ENCODE measurements at regions not wholly inside any gene's neighbourhood (a gene's known extent, or its start where the extent isn't known, plus 50 kb on each side); places are given as distances from the start of the nearest gene placed in this dataset.

DNA sequence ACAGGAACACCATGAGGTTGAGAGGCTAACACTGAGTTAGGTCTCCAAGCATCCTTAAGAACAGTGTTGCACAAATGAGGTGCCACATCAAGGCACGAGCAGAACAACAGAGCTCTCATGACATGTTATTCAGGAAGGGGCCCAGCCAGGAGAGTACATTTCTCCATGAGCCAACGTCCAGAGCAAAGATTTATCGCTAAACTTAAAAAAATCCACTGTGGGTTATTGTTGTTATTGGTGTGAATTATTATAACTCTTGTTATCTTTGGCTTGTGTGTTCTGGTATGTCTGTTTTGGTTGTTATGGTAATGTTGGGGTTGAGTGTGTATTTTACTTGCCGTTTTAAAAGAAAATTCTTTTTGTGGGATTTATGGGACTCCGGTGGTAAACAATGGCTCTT is 68.9 kb upstream of the MSI2 start:
- no peaks in the 10 kb centered on the region for H3K9me3 ChIP-seq (ENCODE audit: insufficient read depth, low read length)
- H3K4me1 ChIP-seq (ENCODE audit: low read length), result 0 out of 2 replicates have a peak, but pooled peaks cover 3% of the 10 kb centered on the region
- no peak overlapping the region for H3K9ac ChIP-seq (ENCODE audit: low read length)
- H2AFZ ChIP-seq (ENCODE audit: low read depth, low read length), result no peak overlapping the region
- H3K4me2 ChIP-seq (ENCODE audit: low read length), result no peak overlapping the region
- no peaks in the 10 kb centered on the region for H3K79me2 ChIP-seq (ENCODE audit: low read length)
- H3K27ac ChIP-seq (ENCODE audit: low read length), result no peak overlapping the region
- no peaks in the 10 kb centered on the region for H4K20me1 ChIP-seq (ENCODE audit: insufficient read depth, low read length)
- no peak overlapping the region for H3K4me3 ChIP-seq (ENCODE audit: low read length)
- TF ChIP-seq EZH2phosphoT487 (IDR thresholded peaks at IDR 0.05; ENCODE audit: low read depth), result no peak
- TF ChIP-seq, protein P1, sequence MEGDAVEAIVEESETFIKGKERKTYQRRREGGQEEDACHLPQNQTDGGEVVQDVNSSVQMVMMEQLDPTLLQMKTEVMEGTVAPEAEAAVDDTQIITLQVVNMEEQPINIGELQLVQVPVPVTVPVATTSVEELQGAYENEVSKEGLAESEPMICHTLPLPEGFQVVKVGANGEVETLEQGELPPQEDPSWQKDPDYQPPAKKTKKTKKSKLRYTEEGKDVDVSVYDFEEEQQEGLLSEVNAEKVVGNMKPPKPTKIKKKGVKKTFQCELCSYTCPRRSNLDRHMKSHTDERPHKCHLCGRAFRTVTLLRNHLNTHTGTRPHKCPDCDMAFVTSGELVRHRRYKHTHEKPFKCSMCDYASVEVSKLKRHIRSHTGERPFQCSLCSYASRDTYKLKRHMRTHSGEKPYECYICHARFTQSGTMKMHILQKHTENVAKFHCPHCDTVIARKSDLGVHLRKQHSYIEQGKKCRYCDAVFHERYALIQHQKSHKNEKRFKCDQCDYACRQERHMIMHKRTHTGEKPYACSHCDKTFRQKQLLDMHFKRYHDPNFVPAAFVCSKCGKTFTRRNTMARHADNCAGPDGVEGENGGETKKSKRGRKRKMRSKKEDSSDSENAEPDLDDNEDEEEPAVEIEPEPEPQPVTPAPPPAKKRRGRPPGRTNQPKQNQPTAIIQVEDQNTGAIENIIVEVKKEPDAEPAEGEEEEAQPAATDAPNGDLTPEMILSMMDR (IDR thresholded peaks at IDR 0.05; ENCODE audit: low read depth, low read length), result no peak
- no peaks in the 10 kb centered on the region for H3K36me3 ChIP-seq (replicated peaks; ENCODE audit: low read depth, low read length)
- no peaks in the 10 kb centered on the region for H3K27me3 ChIP-seq (ENCODE audit: low read depth, low read length)

GRCh38 chr17:57195785-57196460 is 60.4 kb upstream of the MSI2 start:
- Histone ChIP-seq H3K27me3 (ENCODE audit: low read depth, low read length) (no peaks in the 10 kb centered on the region), H3K9me3 (ENCODE audit: insufficient read depth, low read length) (0 out of 2 replicates have a peak, but pooled peaks cover 10% of the 10 kb centered on the region), H4K20me1 (ENCODE audit: insufficient read depth, low read length) (no peaks in the 10 kb centered on the region), H3K9ac (ENCODE audit: low read length) (no peak overlapping the region), H3K4me1 (ENCODE audit: low read length) (peaks cover 7% of the 10 kb centered on the region; the same call in 1 of the 2 replicates), H3K36me3 (replicated peaks; ENCODE audit: low read depth, low read length) (peaks cover 5% of the 10 kb centered on the region), H2AFZ (ENCODE audit: low read depth, low read length) (no peak overlapping the region), H3K4me2 (ENCODE audit: low read length) (no peak overlapping the region), H3K79me2 (ENCODE audit: low read length) (no peaks in the 10 kb centered on the region), H3K4me3 (ENCODE audit: low read length) (no peak overlapping the region), H3K27ac (ENCODE audit: low read length) (no peak overlapping the region)
- TF ChIP-seq EZH2phosphoT487 (IDR thresholded peaks at IDR 0.05; ENCODE audit: low read depth), result no peak
- TF ChIP-seq, protein P1 (IDR thresholded peaks at IDR 0.05; ENCODE audit: low read depth, low read length), result no peak

- Histone ChIP-seq H3K9me3 (ENCODE audit: insufficient read depth, low read length) (0 out of 2 replicates have a peak, but pooled peaks cover 10% of the 10 kb centered on the region), H3K36me3 (replicated peaks; ENCODE audit: low read depth, low read length) (peaks cover 5% of the 10 kb centered on the region), H3K4me2 (ENCODE audit: low read length) (no peak overlapping the region), H4K20me1 (ENCODE audit: insufficient read depth, low read length) (no peaks in the 10 kb centered on the region), H2AFZ (ENCODE audit: low read depth, low read length) (no peak overlapping the region), H3K27ac (ENCODE audit: low read length) (no peak overlapping the region), H3K79me2 (ENCODE audit: low read length) (no peaks in the 10 kb centered on the region), H3K4me1 (ENCODE audit: low read length) (peaks cover 7% of the 10 kb centered on the region; the same call in 1 of the 2 replicates), H3K9ac (ENCODE audit: low read length) (no peak overlapping the region), H3K27me3 (ENCODE audit: low read depth, low read length) (no peaks in the 10 kb centered on the region), H3K4me3 (ENCODE audit: low read length) (no peak overlapping the region)
- TF ChIP-seq EZH2phosphoT487 (IDR thresholded peaks at IDR 0.05; ENCODE audit: low read depth), result no peak
- TF ChIP-seq, protein P1 (IDR thresholded peaks at IDR 0.05; ENCODE audit: low read depth, low read length), result no peak
Observed at GRCh38 chr17:57197466-57198071, 58.8 kb upstream of the MSI2 start.

GRCh38 chr17:57201481-57201880 is 54.8 kb upstream of the MSI2 start:
- Histone ChIP-seq H3K9me3 (ENCODE audit: insufficient read depth, low read length) (0 out of 2 replicates have a peak, but pooled peaks cover 2% of the 10 kb centered on the region), H3K4me2 (ENCODE audit: low read length) (no peak overlapping the region), H3K27me3 (ENCODE audit: low read depth, low read length) (no peaks in the 10 kb centered on the region), H3K36me3 (replicated peaks; ENCODE audit: low read depth, low read length) (no peaks in the 10 kb centered on the region), H4K20me1 (ENCODE audit: insufficient read depth, low read length) (no peaks in the 10 kb centered on the region), H3K4me3 (ENCODE audit: low read length) (no peak overlapping the region), H3K27ac (ENCODE audit: low read length) (no peak overlapping the region), H3K79me2 (ENCODE audit: low read length) (no peaks in the 10 kb centered on the region), H3K9ac (ENCODE audit: low read length) (no peak overlapping the region), H3K4me1 (ENCODE audit: low read length) (no peaks in the 10 kb centered on the region), H2AFZ (ENCODE audit: low read depth, low read length) (no peak overlapping the region)
- TF ChIP-seq, protein P1 (IDR thresholded peaks at IDR 0.05; ENCODE audit: low read depth, low read length), result no peak
- no peak for TF ChIP-seq EZH2phosphoT487 (IDR thresholded peaks at IDR 0.05; ENCODE audit: low read depth)
